GM19467 (cell line): ENCODE measurements at regions not wholly inside any gene's neighbourhood (a gene's known extent, or its start where the extent isn't known, plus 50 kb on each side); places are given as distances from the start of the nearest gene placed in this dataset.
"Not testable (repeated sequence)": the region's sequence is repeated elsewhere in the genome, so short reads cannot be mapped to it uniquely, and the experiment has no call there.

Experiments
- ATAC-seq: cut with Tn5 transposase; IDR thresholded peaks from one replicate; pipeline ENCODE4 v1.9.1; 2021; ENCODE audit warnings: mild to moderate bottlenecking, moderate library complexity; ENCODE audit not compliant: unreplicated experiment

GRCh38 chr12:116427200-116427930, 131.8 kb upstream of the MAP1LC3B2 start:
- ATAC-seq, result no peak

GRCh38 chr12:116429826-116430360, 129.3 kb upstream of the MAP1LC3B2 start:
- ATAC-seq, result no peak

DNA sequence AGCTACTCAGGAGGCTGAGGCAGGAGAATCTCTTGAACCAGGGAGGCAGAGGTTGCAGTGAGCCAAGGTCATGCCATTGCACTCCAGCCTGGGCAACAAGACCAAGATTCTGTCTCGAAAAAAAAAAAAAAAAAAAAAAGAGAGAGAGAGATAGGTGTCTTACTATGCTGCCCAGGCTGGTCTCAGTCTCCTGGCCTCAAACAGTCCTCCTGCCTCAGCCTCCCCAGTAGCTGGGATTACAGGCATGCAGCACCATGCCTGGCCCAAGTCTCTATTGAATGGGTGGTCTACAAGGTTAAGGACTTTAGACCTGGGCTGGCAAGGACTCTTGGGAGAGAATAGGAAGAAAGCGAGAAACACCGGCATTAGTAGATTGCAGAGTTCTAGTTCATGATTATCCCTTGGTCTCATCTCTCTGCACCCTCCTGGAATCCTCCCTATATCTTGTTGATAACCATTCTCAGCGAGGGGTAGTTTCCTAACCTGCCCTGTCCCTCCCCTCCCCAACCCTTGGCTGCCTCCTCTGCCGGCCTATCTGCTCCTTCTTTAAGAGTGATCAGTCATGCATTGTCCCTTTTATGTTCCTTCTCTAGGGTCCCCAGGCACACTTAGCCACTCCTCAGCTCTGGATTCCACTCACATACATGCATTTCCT, 128.1 kb upstream of the MAP1LC3B2 start:
- no peak for ATAC-seq

DNA sequence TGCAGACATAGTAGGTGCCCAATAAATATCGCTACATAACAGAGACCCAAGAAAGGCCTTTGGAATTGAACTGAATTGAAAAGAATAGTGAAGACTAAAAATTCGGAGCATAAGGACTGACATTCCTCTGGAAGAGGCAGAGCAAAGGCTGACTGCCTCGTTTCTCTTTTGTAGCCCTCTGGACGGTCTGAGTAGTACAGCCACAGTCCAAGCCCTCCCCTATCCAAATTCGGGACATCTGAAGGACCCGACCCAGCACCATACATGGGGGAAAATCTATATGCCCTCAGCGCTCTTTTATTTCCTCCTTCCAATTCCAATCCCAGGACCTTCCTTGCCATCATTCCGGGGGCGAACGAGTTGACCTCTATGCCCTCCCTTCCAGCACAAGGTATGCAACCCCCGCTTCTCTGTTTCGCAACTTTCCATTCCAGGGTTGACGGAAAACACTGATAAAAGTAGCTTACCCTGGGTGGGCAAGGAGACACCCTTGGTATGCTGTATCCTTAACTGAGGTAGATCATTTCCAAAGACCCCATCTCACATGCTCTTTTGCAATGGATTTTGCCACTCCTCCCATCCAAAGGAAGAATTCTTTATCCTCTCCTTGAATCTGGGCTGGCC, 127.4 kb upstream of the MAP1LC3B2 start:
- no peak for ATAC-seq

DNA sequence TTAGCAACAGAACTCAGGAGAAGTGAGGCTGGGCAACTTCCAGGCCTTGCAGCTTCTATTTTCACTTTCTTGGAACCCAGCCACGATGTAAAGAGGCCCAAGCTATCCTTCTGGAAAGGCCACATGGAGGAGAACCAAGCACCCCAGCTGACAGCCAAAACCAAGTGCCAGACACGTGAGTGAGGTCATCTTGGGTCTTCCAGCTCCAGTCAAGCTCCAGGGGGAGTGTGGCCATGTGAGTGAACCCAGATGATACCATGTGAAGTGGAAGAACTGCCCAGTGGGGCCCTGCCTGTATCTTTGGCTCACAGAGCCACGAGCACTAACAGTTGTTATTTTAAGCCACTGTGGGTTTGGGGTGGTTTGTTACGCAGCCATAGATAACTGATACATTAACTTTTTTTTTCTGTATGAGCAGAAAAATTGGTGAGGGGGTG, 126.8 kb upstream of the MAP1LC3B2 start:
- no peak for ATAC-seq

GRCh38 chr12:116433249-116433648, 125.9 kb upstream of the MAP1LC3B2 start:
- ATAC-seq, result no peak

DNA sequence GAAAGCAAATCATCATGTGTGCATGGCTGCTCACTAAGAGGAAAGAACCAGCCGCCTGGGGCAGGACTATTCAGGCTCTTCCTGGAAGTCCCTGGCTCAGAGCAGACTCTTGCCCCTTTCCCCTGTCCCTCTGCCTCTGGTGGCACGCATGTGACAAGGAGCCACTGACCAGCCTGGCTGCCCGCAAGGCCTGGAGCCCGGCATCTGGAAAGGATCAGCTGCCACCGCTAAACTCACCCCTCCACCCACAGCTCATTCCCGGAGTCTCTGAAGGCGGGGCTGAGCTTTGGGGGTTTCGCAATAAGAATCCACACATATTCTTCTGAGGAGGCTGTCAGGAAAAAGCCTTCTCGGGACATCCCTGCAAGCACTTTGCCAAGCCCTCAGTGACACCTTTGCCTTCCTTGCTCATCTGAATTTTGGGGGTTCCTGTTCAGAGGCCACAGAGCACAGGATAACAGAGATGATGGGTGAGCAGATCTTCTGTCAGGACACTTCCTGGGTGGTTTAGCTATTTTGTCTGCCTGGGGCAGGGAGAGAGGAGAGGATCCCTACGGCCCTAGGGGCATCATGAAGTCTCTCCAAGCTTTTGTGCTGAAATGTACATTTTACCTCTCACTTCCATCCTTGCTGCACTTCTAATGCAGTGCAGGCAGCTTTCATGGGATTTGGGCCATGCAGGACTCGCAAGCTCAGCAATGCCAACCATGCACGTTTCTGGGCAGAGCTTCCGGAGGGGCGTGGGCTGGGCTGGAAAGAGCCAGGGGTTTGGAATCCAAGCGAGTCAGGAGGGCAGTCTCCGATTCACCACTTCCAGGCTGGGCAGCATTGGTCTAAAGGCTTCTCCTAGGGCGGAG, 124.8 kb upstream of the MAP1LC3B2 start:
- ATAC-seq, result no peak

- no peak for ATAC-seq
These were observed 123.2 kb upstream of the MAP1LC3B2 start for GRCh38 chr12:116435984-116436383.

DNA sequence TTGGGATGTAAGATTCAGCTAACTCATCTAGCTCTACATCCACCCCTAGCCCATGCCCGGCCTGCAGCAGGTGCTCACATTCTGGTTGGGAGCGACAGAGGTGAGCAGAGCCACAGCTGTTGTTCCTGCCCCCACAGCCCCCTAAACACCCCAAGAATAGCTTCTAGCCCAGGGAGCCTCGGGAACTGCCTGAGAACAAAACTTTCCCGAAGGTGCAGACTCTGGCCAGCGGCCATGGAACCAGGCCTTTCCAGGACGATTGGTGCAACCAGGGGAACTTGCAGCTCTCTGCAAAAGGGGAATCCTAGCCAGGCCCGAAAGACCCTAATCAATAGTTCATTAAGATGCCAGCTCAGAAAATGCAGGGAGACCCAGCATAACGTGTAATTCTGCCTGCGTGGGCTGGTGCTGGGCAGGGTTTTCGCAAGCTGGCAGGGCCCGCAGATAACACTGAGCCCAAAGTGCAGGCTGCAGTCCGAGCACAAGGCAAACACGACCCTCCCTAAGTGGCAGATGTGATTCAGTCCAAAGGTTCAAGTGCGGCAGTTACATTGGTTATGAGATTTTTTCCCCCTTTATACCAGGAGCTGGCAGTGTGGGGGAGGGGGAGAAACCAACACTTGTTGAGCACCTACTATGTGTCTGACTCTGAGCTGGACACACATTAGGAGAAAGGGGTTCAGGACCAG, 122.5 kb upstream of the MAP1LC3B2 start:
- no peak for ATAC-seq

GRCh38 chr12:116441292-116441691, 117.9 kb upstream of the MAP1LC3B2 start:
- no peak for ATAC-seq

DNA sequence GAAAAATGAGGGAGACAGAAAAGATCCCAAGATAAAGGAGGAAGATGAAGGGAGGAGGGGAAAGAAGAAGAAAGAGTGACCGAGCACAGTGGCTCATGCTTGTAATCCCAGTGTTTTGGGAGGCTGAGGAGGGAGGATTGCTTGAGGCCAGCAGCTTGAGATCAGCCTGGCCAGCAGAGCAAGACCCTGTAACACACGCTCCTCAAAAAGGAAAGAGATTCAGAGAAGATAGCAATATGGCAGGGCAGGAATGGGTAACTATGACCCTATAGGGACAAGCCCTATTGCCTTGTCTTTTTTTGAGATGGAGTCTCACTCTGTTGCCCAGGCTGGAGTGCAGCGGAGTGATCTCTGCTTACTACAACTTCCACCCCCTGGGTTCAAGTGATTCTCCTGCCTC, 116.9 kb upstream of the MAP1LC3B2 start:
- ATAC-seq, result no peak

DNA sequence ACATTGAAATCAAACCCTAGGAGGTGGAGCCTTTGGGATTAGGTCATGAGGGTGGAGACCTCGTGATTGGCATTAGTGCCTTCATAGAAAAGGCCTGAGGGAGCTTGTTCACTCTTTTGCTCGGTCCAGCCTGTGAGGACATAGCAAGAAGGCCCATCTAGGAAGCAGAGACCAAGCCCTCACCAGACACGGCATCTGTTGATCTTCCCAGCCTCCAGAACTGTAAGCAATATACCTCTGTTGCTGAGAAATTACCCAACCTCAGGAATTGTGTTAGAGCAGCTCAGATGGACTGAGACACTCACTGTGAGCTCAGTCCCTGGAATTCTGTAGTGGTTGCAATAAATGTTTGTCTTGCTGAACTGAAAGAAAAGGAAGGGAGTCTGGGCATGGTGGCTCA, 116.2 kb upstream of the MAP1LC3B2 start:
- no peak for ATAC-seq

DNA sequence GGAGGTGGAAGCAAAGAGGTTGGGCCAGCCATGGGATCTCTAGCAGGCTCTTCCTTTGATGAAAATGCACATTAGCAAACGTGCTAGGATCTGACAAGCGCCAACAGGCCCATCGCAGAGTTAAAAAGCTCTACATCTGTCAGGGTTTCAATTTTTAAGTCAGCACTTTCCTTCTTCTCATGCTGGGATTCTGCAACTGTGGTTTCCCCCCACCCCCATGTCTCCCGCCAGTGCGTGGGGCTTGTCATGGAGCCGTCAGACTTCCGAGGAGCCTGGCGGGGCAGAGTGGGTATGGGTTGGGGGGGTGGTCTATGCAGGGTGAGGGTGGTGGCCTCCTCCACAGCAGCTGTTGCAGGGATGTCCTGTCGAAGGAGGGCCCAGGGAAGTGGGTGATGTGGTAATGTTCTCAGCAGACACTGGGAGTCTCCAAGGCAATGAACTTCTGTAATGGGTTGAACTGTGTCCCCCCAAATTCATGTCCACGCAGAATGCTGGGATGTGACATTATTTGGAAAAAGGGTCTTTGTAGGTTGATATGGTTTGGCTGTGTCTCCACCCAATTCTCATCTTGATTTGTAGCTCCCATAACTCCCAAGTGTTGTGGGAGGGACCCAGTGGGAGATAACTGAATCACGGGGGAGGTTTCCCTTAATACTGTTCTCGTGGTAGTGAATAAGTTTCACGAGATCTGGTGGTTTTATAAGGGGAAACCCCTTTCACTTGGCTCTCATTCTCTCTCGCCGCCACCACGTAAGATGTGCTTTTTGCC, 115.2 kb upstream of the MAP1LC3B2 start:
- no peak for ATAC-seq

DNA sequence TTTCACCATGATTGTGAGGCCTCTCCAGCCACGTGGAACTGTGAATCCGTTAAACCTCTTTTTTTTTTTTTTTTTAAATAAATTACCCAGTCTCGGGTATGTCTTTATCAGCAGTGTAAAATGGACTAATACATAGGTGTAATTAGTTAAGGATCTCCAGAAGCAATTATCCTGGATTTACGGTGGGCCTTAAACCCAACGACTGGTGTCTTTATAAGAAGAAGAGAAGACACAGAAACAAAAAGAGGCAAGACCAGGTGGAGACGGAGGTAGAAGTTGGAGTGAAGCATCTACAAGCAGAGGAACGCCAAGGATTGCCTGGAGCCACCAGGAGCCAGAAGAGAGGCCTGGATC, 114.6 kb upstream of the MAP1LC3B2 start:
- no peak for ATAC-seq

DNA sequence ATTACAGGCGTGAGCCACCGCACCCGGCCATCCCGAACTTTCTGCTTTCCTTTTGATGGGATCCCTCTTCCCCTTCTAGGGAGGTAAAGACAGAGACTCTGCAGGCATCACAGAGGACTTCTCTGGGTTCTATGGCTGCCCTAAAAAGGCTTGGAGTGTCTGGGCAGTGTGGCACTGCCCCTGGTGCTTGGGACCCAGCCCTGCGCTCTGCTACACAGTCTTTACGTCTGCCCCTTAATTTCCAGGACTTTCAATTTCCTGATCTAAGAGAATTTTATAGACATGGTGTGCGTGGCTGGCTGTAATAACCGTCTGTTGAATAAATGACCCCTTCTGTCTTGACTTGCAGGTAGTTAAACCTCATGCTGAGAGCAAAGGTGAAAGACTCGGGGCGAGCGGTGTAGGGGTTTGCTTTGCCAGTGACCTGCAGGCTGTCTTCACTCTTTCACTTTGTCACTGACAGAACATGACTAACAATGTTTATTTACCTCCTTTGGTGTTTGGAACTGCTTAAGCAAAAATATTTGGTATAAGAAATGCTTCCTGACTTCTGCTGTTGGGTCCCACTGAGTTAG, 110.9 kb upstream of the MAP1LC3B2 start:
- ATAC-seq, result no peak

DNA sequence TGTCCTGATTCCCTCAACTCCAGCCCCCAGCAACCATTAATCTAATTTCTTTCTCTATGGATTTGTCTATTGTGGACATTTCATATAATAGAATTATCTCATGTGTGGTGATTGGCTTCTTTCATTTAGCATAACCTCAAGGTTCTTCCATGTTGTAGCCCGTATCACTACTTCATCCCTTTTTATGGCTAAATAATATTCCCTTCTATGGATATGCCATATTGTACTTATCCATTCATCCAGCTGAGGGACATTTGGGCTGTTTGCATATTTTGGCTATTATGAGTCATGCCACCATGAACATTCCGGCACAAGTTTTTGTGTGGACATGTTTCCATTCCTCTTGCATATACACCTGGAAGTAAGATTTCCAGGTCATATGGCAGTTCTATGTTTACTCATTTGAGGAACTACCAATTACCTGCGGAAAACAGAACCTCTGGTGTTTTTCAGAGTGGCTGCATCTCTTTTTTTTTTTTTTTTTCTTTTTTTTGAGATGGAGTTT, 108.7 kb upstream of the MAP1LC3B2 start:
- ATAC-seq, result no peak

GRCh38 chr12:116452975-116453374, 106.2 kb upstream of the MAP1LC3B2 start:
- not testable (repeated sequence) for ATAC-seq

DNA sequence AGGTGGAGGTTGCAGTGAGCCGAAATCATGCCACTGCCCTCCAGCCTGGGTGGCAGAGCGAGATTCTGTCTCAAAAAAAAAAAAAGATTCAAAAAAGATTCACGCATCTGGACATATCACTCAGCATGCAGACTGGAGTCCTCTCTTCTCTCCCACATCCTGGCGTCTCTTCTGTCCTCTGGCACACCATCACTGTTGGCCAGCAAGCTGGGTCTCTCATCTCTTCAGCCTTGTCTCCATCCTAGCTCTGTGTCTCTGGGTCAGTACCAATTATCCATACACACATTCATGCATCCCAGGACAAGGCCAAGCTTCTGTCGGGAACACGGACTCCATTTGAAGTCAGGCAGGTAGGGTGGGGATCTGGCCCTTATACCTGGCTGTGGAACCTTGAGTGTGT, 105.5 kb upstream of the MAP1LC3B2 start:
- no peak for ATAC-seq

DNA sequence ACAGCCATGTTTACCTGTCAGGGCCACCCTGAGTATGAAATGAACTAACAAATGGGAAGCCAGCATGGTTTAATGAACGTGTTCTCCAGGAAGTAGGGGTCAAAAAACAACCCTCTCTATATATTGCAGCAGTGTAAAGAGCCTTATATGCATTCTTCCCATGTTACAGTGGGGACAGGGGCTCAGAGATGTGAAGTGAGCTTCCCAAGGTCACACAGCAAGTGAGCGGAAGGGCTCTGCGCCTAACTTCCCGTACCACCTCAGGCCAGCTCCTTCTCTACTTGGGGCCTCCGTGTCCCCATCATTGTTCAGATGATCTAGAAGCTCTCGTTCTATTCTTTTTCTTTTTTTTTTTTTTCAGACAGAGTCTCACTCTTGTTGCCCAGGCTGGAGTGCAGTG, 105.1 kb upstream of the MAP1LC3B2 start:
- no peak for ATAC-seq
